Fibroblast of lung (primary cell): ENCODE measurements at regions not wholly inside any gene's neighbourhood (a gene's known extent, or its start where the extent isn't known, plus 50 kb on each side); places are given as distances from the start of the nearest gene placed in this dataset.

ENCODE experiments used
- DNase-seq, 2 donors: peaks; one replicate each; pipeline versions ENCODE4 v3.0.0 to v3.0.0-alpha.2; 2010; ENCODE audit warnings: low read depth in 2 of 2
- H2AFZ ChIP-seq: 2 replicates; pipeline ENCODE4 v1.5.1; 2012; ENCODE audit warnings: low read length, control low read depth, inconsistent platforms
- H3K27ac ChIP-seq: 2 replicates; pipeline ENCODE4 v1.5.1; 2011; ENCODE audit warnings: low read length, control low read depth; ENCODE audit not compliant: insufficient read depth
- H3K27me3 ChIP-seq: 2 replicates; pipeline ENCODE4 v1.5.1; 2011; ENCODE audit warnings: mild to moderate bottlenecking, low read length; ENCODE audit not compliant: control insufficient read depth, insufficient read depth
- H3K36me3 ChIP-seq: 2 replicates; pipeline ENCODE4 v1.5.1; 2011; ENCODE audit warnings: low read length; ENCODE audit not compliant: control insufficient read depth, insufficient read depth
- H3K4me1 ChIP-seq: 2 replicates; pipeline ENCODE4 v1.5.1; 2011; ENCODE audit warnings: low read length; ENCODE audit not compliant: control insufficient read depth, insufficient read depth; ENCODE audit errors: extremely low read depth
- H3K4me2 ChIP-seq: 2 replicates; pipeline ENCODE4 v1.5.1; 2011; ENCODE audit warnings: low read length, control low read depth; ENCODE audit not compliant: insufficient read depth; ENCODE audit errors: extremely low read depth
- H3K4me3 ChIP-seq, 4 experiments: fragments of 200-600 bp in 1 of 4; sonication (generic) in 1 of 4; replicated peaks in 1 of 4; 2 replicates each; pipeline ENCODE4 v1.5.1; 2011 to 2016; ENCODE audit warnings: low read length in 4 of 4, low read depth in 3 of 4, mild to moderate bottlenecking in 3 of 4, control low read depth in 2 of 4, inconsistent platforms in 1 of 4, mixed read lengths in 1 of 4; ENCODE audit not compliant: insufficient read depth in 1 of 4; ENCODE audit errors: control extremely low read depth in 1 of 4
- H3K79me2 ChIP-seq: 2 replicates; pipeline ENCODE4 v1.5.1; 2012; ENCODE audit warnings: mild to moderate bottlenecking, low read length, inconsistent platforms; ENCODE audit not compliant: control insufficient read depth, insufficient read depth
- H3K9ac ChIP-seq: 2 replicates; pipeline ENCODE4 v1.5.1; 2011; ENCODE audit warnings: mild to moderate bottlenecking, low read length, control low read depth; ENCODE audit not compliant: insufficient read depth
- H3K9me3 ChIP-seq: 2 replicates; pipeline ENCODE4 v1.5.1; 2012; ENCODE audit warnings: low read depth, low read length; ENCODE audit not compliant: control insufficient read depth, insufficient read depth
- H4K20me1 ChIP-seq: 2 replicates; pipeline ENCODE4 v1.5.1; 2011; ENCODE audit warnings: low read length; ENCODE audit not compliant: control insufficient read depth, insufficient read depth; ENCODE audit errors: extremely low read depth
- CTCF ChIP-seq, 2 donors: IDR thresholded peaks in 1 of 2; conservative IDR thresholded peaks in 1 of 2; 1 replicate in 1 of 2; 2 replicates in 1 of 2; pipeline ENCODE4 v1.5.1; 2011 to 2012; ENCODE audit warnings: low read length in 2 of 2, control low read depth in 1 of 2, inconsistent platforms in 1 of 2, low read depth in 1 of 2, mild to moderate bottlenecking in 1 of 2
- EZH2 ChIP-seq: IDR thresholded peaks from 2 replicates; pipeline ENCODE4 v1.5.1; 2012; ENCODE audit warnings: low read length, control low read depth, mild to moderate bottlenecking; ENCODE audit errors: missing control alignments

- Histone ChIP-seq H2AFZ (no peak overlapping the region), H3K9me3 (no peaks in the 10 kb centered on the region), H3K36me3 (no peaks in the 10 kb centered on the region), H3K9ac (no peak overlapping the region), H3K4me2 (no peak overlapping the region), H3K27ac (no peak overlapping the region), H3K4me1 (no peaks in the 10 kb centered on the region), H3K27me3 (no peaks in the 10 kb centered on the region), H3K79me2 (no peaks in the 10 kb centered on the region), H4K20me1 (no peaks in the 10 kb centered on the region), H3K4me3 (no peak overlapping the region)
- TF ChIP-seq CTCF (conservative IDR thresholded peaks at IDR 0.05 in 1 of 2, IDR thresholded peaks at IDR 0.05 in 1 of 2; ENCODE audit: low read depth in 1 of 2, low read length in 2 of 2) (no peak), EZH2 (no peak)
- DNase-seq: no peak
Measured at GRCh38 chr12:126558810-126559209, 1493.6 kb downstream of the AACS start.

GRCh38 chr12:126567016-126567415 is 1501.8 kb downstream of the AACS start:
- Histone ChIP-seq H3K27ac (no peak overlapping the region), H3K4me3 (no peak overlapping the region), H4K20me1 (no peaks in the 10 kb centered on the region), H3K9ac (no peak overlapping the region), H2AFZ (no peak overlapping the region), H3K4me2 (no peak overlapping the region), H3K9me3 (no peaks in the 10 kb centered on the region), H3K27me3 (no peaks in the 10 kb centered on the region), H3K79me2 (no peaks in the 10 kb centered on the region), H3K36me3 (no peaks in the 10 kb centered on the region), H3K4me1 (no peaks in the 10 kb centered on the region)
- no peak for TF ChIP-seq EZH2
- no peak for TF ChIP-seq CTCF (conservative IDR thresholded peaks at IDR 0.05 in 1 of 2, IDR thresholded peaks at IDR 0.05 in 1 of 2; ENCODE audit: low read depth in 1 of 2, low read length in 2 of 2)
- no peak for DNase-seq

GRCh38 chr12:126569706-126570105 is 1504.5 kb downstream of the AACS start:
- no peaks in the 10 kb centered on the region for H3K4me1 ChIP-seq
- no peak overlapping the region for H3K9ac ChIP-seq
- no peak for DNase-seq
- H4K20me1 ChIP-seq: no peaks in the 10 kb centered on the region
- H3K4me2 ChIP-seq: no peak overlapping the region
- no peaks in the 10 kb centered on the region for H3K27me3 ChIP-seq
- no peaks in the 10 kb centered on the region for H3K79me2 ChIP-seq
- no peak overlapping the region for H3K27ac ChIP-seq
- H3K4me3 ChIP-seq: no peak overlapping the region
- H3K9me3 ChIP-seq: no peaks in the 10 kb centered on the region
- no peak overlapping the region for H2AFZ ChIP-seq
- H3K36me3 ChIP-seq: no peaks in the 10 kb centered on the region
- TF ChIP-seq EZH2 (no peak), CTCF (conservative IDR thresholded peaks at IDR 0.05 in 1 of 2, IDR thresholded peaks at IDR 0.05 in 1 of 2; ENCODE audit: low read depth in 1 of 2, low read length in 2 of 2) (no peak)
